GM23248 (cell line): ENCODE measurements at regions not wholly inside any gene's neighbourhood (a gene's known extent, or its start where the extent isn't known, plus 50 kb on each side); places are given as distances from the start of the nearest gene placed in this dataset.

Source experiments
- EZH2 ChIP-seq: fragments of 200-600 bp; sonication (generic); IDR thresholded peaks from 2 replicates; pipeline ENCODE4 v1.6.1; 2018; ENCODE audit warnings: antibody characterized with exemption, mild to moderate bottlenecking; ENCODE audit not compliant: insufficient read depth, poor library complexity, severe bottlenecking
- EZH2phosphoT487 ChIP-seq: fragments of 200-600 bp; sonication (generic); IDR thresholded peaks from 2 replicates; pipeline ENCODE4 v1.6.1; 2018; ENCODE audit warnings: antibody characterized with exemption, moderate library complexity, mild to moderate bottlenecking, low read depth; ENCODE audit not compliant: insufficient read depth

DNA sequence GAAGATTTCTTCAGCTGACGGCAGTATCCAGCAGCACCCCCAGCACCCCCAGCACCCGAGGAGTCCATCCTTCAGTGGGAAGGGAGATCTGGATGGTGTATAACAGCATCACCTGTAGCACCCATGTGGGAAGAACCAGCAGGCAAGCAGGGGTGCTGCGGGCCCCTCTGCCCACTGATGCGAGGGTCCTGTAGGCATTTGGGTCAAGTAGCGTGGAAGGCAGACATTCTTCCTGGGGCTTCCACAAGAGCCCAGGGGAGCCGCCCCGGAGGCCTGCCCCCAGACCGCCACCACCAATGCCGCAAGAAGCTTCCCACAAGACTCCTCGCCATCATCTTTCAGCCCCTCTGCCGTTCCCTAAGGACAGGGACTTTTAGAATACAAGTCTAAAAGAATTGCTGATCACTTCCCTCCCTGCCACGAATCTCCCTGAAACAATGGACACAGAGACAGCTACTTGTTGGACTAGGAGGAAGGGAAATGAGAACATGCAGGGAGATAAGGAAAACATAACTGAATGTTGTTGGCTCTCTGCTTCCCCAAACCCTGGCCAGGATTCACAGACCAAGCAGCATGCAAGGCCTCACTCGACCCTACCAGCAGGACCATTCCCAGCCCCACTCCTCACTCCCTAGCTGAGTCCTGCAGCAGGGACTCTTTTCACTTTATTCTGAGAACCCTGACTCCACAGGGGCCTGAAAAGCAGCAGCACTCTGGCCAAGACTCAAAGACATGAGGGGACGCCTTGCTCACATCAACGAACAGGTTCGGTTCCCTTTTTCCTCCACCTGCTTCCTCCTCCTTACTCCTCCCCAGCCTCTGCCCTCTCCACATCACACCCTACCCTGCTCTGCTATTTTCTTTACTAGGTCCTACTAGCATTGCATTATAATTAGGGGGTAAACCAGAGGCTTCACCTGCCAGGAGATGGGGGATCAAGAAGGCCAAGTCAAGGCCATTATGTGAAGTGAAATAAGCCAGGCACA is 164.5 kb downstream of the HERPUD2 start:
- TF ChIP-seq EZH2 (no peak), EZH2phosphoT487 (no peak)
